ENCODE measurements at regions not wholly inside any gene's neighbourhood (a gene's known extent, or its start where the extent isn't known, plus 50 kb on each side); places are given as distances from the start of the nearest gene placed in this dataset.

DNA sequence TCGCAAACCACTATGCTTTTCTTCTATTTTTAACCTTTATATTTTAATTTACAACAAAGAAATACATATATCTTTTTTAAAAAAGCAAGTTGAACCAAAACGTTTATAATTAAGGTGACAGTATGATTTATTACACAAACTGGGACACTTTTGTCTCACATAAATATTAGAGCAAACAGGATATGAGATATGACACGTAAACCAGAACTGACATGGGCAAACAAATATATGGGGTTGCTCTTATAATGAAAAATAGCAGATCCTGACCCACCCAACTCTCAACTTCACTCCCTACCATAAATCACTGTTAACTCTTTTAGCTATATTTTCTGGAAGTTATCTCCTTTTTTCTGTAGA is 177.0 kb upstream of the EDNRA start:
- WGBS, 2 donors: 59 to 65% methylated on average over 3 of the region's 3 CpGs
- no peak for TF ChIP-seq POLR2A (IDR thresholded peaks at IDR 0.05)
- no peak for TF ChIP-seq EP300 (IDR thresholded peaks at IDR 0.05)
- TF ChIP-seq, protein P1, sequence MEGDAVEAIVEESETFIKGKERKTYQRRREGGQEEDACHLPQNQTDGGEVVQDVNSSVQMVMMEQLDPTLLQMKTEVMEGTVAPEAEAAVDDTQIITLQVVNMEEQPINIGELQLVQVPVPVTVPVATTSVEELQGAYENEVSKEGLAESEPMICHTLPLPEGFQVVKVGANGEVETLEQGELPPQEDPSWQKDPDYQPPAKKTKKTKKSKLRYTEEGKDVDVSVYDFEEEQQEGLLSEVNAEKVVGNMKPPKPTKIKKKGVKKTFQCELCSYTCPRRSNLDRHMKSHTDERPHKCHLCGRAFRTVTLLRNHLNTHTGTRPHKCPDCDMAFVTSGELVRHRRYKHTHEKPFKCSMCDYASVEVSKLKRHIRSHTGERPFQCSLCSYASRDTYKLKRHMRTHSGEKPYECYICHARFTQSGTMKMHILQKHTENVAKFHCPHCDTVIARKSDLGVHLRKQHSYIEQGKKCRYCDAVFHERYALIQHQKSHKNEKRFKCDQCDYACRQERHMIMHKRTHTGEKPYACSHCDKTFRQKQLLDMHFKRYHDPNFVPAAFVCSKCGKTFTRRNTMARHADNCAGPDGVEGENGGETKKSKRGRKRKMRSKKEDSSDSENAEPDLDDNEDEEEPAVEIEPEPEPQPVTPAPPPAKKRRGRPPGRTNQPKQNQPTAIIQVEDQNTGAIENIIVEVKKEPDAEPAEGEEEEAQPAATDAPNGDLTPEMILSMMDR (IDR thresholded peaks at IDR 0.05): no peak
- Histone ChIP-seq H3K4me1 (no peaks in the 10 kb centered on the region), H3K27ac (no peak overlapping the region), H3K27me3 (no peaks in the 10 kb centered on the region), H3K36me3 (no peaks in the 10 kb centered on the region), H3K4me3 (no peak overlapping the region), H3K9me3 (no peaks in the 10 kb centered on the region)
- DNase-seq (ENCODE audit: low spot score in 2 of 2): no peak

DNA sequence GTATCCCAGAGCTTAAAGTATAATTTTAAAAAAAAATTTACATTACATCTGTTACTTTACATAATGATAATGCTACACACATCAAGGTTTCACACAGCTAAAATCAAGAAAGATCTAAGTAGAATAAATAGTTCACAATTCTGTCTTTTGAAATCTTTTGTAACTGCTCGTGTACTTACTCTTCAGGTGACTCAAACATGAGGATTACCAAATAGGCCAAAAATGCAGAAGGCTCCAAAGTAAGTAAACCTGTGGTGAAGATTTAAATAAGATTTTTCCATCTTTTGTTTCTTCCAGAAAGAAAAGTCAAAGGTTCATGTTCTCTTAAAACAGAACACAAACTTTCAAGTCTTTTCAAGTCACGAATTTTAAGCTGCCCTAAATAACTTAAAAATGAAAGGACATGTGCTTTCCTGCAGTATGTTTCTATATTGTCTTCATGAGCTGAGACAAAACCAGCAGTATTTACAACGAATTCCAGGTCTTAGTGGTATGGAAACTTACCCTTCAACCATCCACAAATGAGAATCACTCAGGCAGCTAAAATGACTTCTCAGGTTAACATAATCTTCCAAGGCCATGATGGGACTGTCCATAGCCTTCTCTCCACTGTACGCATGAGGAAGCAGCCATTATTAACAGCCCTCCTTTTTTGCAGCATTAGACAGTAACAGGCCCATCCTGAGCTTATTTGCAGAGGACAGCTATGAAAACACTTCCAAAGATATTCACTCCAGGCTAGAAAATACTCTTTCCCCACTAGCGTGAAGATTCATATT is 172.8 kb upstream of the EDNRA start:
- Histone ChIP-seq H3K4me3 (no peak overlapping the region), H3K4me1 (no peaks in the 10 kb centered on the region), H3K27ac (no peak overlapping the region), H3K36me3 (no peaks in the 10 kb centered on the region), H3K9me3 (no peaks in the 10 kb centered on the region), H3K27me3 (no peaks in the 10 kb centered on the region)
- TF ChIP-seq POLR2A (IDR thresholded peaks at IDR 0.05) (no peak), EP300 (IDR thresholded peaks at IDR 0.05) (no peak)
- TF ChIP-seq, protein P1 (IDR thresholded peaks at IDR 0.05): no peak
- 71 to 84% methylated on average over 5 of the region's 5 CpGs for WGBS, 2 donors
- DNase-seq (ENCODE audit: low spot score in 2 of 2): no peak

GRCh38 chr4:147309434-147309833 is 171.5 kb upstream of the EDNRA start:
- DNase-seq (ENCODE audit: low spot score in 2 of 2): no peak
- H3K9me3 ChIP-seq: no peaks in the 10 kb centered on the region
- H3K27ac ChIP-seq: no peak overlapping the region
- WGBS, 2 donors: 18 to 26% methylated on average over 4 of the region's 4 CpGs
- no peaks in the 10 kb centered on the region for H3K27me3 ChIP-seq
- TF ChIP-seq EP300 (IDR thresholded peaks at IDR 0.05): no peak
- H3K4me1 ChIP-seq: no peaks in the 10 kb centered on the region
- no peak overlapping the region for H3K4me3 ChIP-seq
- H3K36me3 ChIP-seq: no peaks in the 10 kb centered on the region

- TF ChIP-seq POLR2A (IDR thresholded peaks at IDR 0.05): no peak
- TF ChIP-seq, protein P1 (IDR thresholded peaks at IDR 0.05): no peak
- no peak for TF ChIP-seq EP300 (IDR thresholded peaks at IDR 0.05)
- H3K27ac ChIP-seq: no peak overlapping the region
- no peak for DNase-seq (ENCODE audit: low spot score in 2 of 2)
- 69 to 71% methylated on average over 4 of the region's 4 CpGs for WGBS, 2 donors
- no peaks in the 10 kb centered on the region for H3K36me3 ChIP-seq
- no peaks in the 10 kb centered on the region for H3K27me3 ChIP-seq
- no peak overlapping the region for H3K4me3 ChIP-seq
- no peaks in the 10 kb centered on the region for H3K4me1 ChIP-seq
- H3K9me3 ChIP-seq: no peaks in the 10 kb centered on the region
Measured at GRCh38 chr4:147310312-147310711, 170.6 kb upstream of the EDNRA start.

DNA sequence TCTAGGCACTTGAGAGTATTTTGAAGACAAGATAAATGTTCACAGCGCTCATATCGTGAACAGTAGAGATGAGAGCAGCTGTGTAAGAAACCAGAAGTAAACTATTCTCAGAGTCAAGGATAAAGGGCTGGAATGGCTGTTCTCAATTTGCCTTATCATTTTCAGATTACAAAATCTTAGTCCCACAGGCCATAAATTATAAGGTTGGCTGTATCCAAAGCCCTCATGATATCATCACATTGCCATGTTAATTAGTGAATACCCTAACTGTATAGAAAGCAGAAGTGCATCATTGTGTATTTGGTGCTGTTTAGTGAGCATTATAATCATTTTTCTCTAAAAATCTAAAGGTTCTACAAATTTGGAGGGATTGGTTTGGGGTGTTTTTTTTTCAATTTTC is 168.9 kb upstream of the EDNRA start:
- Histone ChIP-seq H3K36me3 (no peaks in the 10 kb centered on the region), H3K27me3 (no peaks in the 10 kb centered on the region), H3K4me3 (no peak overlapping the region), H3K9me3 (no peaks in the 10 kb centered on the region), H3K27ac (no peak overlapping the region), H3K4me1 (no peaks in the 10 kb centered on the region)
- TF ChIP-seq POLR2A (IDR thresholded peaks at IDR 0.05) (no peak), EP300 (IDR thresholded peaks at IDR 0.05) (no peak)
- TF ChIP-seq, protein P1 (IDR thresholded peaks at IDR 0.05): no peak
- WGBS, 2 donors: 84 to 89% methylated on average over 2 of the region's 2 CpGs
- DNase-seq (ENCODE audit: low spot score in 2 of 2): no peak

Data from tibial nerve (tissue), 4 donors.